ENCODE measurements at regions not wholly inside any gene's neighbourhood (a gene's known extent, or its start where the extent isn't known, plus 50 kb on each side); places are given as distances from the start of the nearest gene placed in this dataset.

DNA sequence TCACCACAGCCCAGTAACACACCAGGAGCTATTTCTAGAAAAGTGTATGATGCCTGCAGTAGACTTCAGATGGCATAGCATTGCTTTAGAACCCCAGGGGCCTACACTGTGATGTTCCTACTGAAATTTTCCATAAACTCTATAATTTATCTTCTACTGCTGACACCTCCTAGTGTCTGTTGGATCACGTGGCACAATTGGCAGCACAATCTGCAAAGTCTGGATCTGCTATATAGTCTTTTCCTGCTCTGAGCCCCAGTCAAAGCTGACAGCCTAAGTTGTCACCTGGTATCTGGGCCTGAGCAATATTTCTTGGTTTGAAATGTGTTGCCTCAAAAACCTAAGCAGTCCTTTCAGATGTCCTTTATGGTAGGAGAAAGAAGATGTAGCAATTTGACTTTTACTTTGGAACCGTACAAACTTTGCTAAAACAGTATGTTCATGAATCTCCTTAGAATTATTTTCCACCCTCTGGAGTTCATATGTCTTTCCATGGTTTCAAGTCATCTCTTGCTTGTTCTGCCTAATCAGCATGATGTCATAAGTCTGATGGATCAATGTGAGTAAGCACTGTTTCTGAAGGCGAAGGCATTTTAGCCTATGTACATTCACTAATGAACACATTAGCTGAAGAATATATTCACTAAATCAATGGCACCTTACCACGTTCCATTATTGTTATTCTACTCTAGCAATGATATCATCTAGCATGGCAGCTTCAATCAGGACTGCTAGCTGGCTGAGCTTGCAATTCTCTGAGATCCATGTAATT, 536.5 kb upstream of the NBEA start:
- Mint-ChIP-seq H3K4me3 (no peak overlapping the region), H3K9me3 (peaks cover 6 to 22% of the 10 kb centered on the region in 2 donors), H3K27me3 (no peaks in the 10 kb centered on the region), H3K4me1 (ENCODE audit: low read depth in 2 of 2) (no peaks in the 10 kb centered on the region), H3K36me3 (ENCODE audit: insufficient read depth) (no peaks in the 10 kb centered on the region), H3K27ac (no peak overlapping the region)
- DNase-seq (no peak), ATAC-seq (replicated peaks) (no peak)

GRCh38 chr13:34408640-34409039, 533.4 kb upstream of the NBEA start:
- Mint-ChIP-seq H3K9me3 (peaks cover 6 to 35% of the 10 kb centered on the region in 2 donors), H3K36me3 (ENCODE audit: insufficient read depth) (no peaks in the 10 kb centered on the region), H3K27ac (no peak overlapping the region), H3K4me3 (no peak overlapping the region), H3K4me1 (ENCODE audit: low read depth in 2 of 2) (no peaks in the 10 kb centered on the region), H3K27me3 (no peaks in the 10 kb centered on the region)
- no peak for DNase-seq
- ATAC-seq (replicated peaks) = no peak

- no peaks in the 10 kb centered on the region for H3K36me3 Mint-ChIP-seq (ENCODE audit: insufficient read depth)
- H3K4me1 Mint-ChIP-seq (ENCODE audit: low read depth in 2 of 2) = no peaks in the 10 kb centered on the region
- H3K9me3 Mint-ChIP-seq = peaks cover 9 to 36% of the 10 kb centered on the region in 2 donors
- ATAC-seq (replicated peaks) (no peak), DNase-seq (no peak)
- no peak overlapping the region for H3K27ac Mint-ChIP-seq
- no peaks in the 10 kb centered on the region for H3K27me3 Mint-ChIP-seq
- no peak overlapping the region for H3K4me3 Mint-ChIP-seq
These were observed 532.4 kb upstream of the NBEA start for GRCh38 chr13:34409496-34410182.

- no peak for DNase-seq
- Mint-ChIP-seq H3K27me3 (no peaks in the 10 kb centered on the region), H3K36me3 (ENCODE audit: insufficient read depth) (no peaks in the 10 kb centered on the region), H3K27ac (no peak overlapping the region), H3K9me3 (peaks cover 11 to 36% of the 10 kb centered on the region in 2 donors), H3K4me3 (no peak overlapping the region), H3K4me1 (ENCODE audit: low read depth in 2 of 2) (no peaks in the 10 kb centered on the region)
- no peak for ATAC-seq (replicated peaks)
These were observed 531.4 kb upstream of the NBEA start for GRCh38 chr13:34410678-34411077.

DNA sequence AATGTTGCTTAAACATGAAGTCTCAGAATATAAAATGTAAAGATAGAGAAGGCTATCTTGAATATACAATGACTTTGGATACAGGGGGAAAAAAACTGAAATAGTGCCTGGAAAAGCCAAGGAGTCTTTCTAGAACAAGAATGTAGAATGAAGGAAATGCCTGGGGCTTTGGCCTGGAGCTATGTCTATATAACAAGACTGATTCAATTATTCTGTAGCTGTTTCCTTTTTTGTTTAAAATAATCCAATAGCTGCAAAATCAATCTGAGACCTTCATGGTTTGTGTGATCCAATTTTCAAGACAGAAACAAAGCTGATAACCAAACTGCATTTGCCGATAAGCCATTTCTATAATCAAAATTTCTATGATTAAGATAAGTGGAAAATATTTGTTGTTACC, 530.9 kb upstream of the NBEA start:
- peaks cover 11 to 41% of the 10 kb centered on the region in 2 donors for H3K9me3 Mint-ChIP-seq
- DNase-seq (no peak), ATAC-seq (replicated peaks) (no peak)
- H3K27ac Mint-ChIP-seq = no peak overlapping the region
- H3K36me3 Mint-ChIP-seq (ENCODE audit: insufficient read depth) = no peaks in the 10 kb centered on the region
- no peak overlapping the region for H3K4me3 Mint-ChIP-seq
- no peaks in the 10 kb centered on the region for H3K4me1 Mint-ChIP-seq (ENCODE audit: low read depth in 2 of 2)
- no peaks in the 10 kb centered on the region for H3K27me3 Mint-ChIP-seq

DNA sequence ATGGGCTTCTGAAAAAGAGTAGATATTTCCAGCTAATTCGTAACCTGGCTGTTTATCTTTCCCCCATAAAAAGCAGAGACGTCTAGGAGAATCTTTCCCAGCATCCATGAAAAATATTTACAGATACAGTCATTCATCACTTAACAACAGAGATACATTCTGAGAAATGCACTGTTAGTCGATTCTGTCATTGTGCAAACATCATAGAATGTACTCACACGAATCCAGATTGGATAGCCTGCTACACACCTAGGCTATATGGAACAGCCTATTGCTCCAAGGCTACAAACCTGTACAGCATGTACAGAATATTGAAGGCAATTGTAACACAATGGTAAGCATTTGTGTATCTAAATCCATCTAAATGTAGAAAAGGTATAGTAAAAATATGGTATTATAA, 530.2 kb upstream of the NBEA start:
- no peaks in the 10 kb centered on the region for H3K4me1 Mint-ChIP-seq (ENCODE audit: low read depth in 2 of 2)
- H3K27ac Mint-ChIP-seq = no peak overlapping the region
- H3K9me3 Mint-ChIP-seq = peaks cover 11 to 42% of the 10 kb centered on the region in 2 donors
- ATAC-seq (replicated peaks) (no peak), DNase-seq (no peak)
- no peaks in the 10 kb centered on the region for H3K36me3 Mint-ChIP-seq (ENCODE audit: insufficient read depth)
- no peak overlapping the region for H3K4me3 Mint-ChIP-seq
- no peaks in the 10 kb centered on the region for H3K27me3 Mint-ChIP-seq

GRCh38 chr13:34412295-34412694, 529.8 kb upstream of the NBEA start:
- ATAC-seq (replicated peaks) (no peak), DNase-seq (no peak)
- H3K36me3 Mint-ChIP-seq (ENCODE audit: insufficient read depth) = no peaks in the 10 kb centered on the region
- no peaks in the 10 kb centered on the region for H3K4me1 Mint-ChIP-seq (ENCODE audit: low read depth in 2 of 2)
- H3K27ac Mint-ChIP-seq = no peak overlapping the region
- no peaks in the 10 kb centered on the region for H3K27me3 Mint-ChIP-seq
- H3K9me3 Mint-ChIP-seq = peaks cover 10 to 40% of the 10 kb centered on the region in 2 donors
- no peak overlapping the region for H3K4me3 Mint-ChIP-seq

- DNase-seq (no peak), ATAC-seq (replicated peaks) (no peak)
- Mint-ChIP-seq H3K4me3 (no peak overlapping the region), H3K36me3 (ENCODE audit: insufficient read depth) (no peaks in the 10 kb centered on the region), H3K4me1 (ENCODE audit: low read depth in 2 of 2) (no peaks in the 10 kb centered on the region), H3K27me3 (no peaks in the 10 kb centered on the region), H3K9me3 (peaks cover 7 to 34% of the 10 kb centered on the region in 2 donors), H3K27ac (no peak overlapping the region)
These were observed 529.2 kb upstream of the NBEA start for GRCh38 chr13:34412817-34413375.

GRCh38 chr13:34413538-34414210, 528.4 kb upstream of the NBEA start:
- Mint-ChIP-seq H3K27me3 (no peaks in the 10 kb centered on the region), H3K9me3 (peaks cover 6 to 33% of the 10 kb centered on the region in 2 donors), H3K4me3 (no peak overlapping the region), H3K27ac (no peak overlapping the region), H3K36me3 (ENCODE audit: insufficient read depth) (no peaks in the 10 kb centered on the region), H3K4me1 (ENCODE audit: low read depth in 2 of 2) (no peaks in the 10 kb centered on the region)
- ATAC-seq (replicated peaks) = no peak
- DNase-seq = no peak

DNA sequence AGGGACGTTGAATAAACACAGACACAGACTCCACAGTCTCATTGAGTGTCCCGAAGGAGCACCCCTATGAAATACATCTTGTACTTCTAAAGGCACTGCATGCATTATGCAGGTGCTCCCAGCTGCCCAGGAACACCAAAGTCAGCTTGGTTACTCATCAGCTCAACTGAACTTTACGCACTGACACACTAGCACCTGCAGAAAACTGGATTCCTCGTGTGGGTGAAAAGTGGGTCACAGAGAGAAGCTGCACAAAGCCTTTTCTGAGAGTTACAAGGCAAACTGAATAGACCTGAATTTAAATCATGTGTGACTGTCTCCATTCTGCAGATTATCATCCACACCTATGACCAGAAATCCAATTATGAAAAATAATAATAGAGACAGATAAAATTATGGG, 527.5 kb upstream of the NBEA start:
- no peak for ATAC-seq (replicated peaks)

GRCh38 chr13:34416971-34417380, 525.1 kb upstream of the NBEA start:
- no peaks in the 10 kb centered on the region for H3K27me3 Mint-ChIP-seq
- H3K4me1 Mint-ChIP-seq (ENCODE audit: low read depth in 2 of 2) = no peaks in the 10 kb centered on the region
- H3K4me3 Mint-ChIP-seq = no peak overlapping the region
- no peak overlapping the region for H3K27ac Mint-ChIP-seq
- no peaks in the 10 kb centered on the region for H3K36me3 Mint-ChIP-seq (ENCODE audit: insufficient read depth)
- DNase-seq (no peak), ATAC-seq (replicated peaks) (no peak)
- H3K9me3 Mint-ChIP-seq = peaks cover 4 to 33% of the 10 kb centered on the region in 2 donors

More for the DNA sequence above, 527.5 kb upstream of the NBEA start:
- no peak for DNase-seq
- H3K36me3 Mint-ChIP-seq (ENCODE audit: insufficient read depth) = no peaks in the 10 kb centered on the region
- H3K4me1 Mint-ChIP-seq (ENCODE audit: low read depth in 2 of 2) = no peaks in the 10 kb centered on the region
- no peaks in the 10 kb centered on the region for H3K27me3 Mint-ChIP-seq
- no peak overlapping the region for H3K4me3 Mint-ChIP-seq
- H3K27ac Mint-ChIP-seq = no peak overlapping the region
- peaks cover 6 to 33% of the 10 kb centered on the region in 2 donors for H3K9me3 Mint-ChIP-seq

DNA sequence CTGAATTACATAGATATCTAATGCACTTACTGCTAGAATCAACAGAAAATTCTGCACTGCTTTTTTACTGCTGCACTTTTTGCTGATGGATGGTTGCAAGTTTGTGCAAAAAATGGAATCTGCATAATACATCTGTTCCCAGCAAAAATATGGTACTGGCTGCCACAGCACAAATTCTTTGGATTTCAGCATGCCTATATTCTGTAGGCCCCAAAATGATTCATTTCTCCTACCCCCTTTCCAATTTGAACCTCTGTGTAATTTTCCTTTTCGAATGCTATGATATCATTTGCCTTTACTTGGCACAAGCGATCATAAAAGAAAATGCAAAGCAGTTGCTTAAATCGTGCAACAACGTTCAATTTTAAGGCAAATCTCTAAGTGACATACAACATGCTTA, 524.2 kb upstream of the NBEA start:
- no peak for ATAC-seq (replicated peaks)
- no peaks in the 10 kb centered on the region for H3K36me3 Mint-ChIP-seq (ENCODE audit: insufficient read depth)
- no peak for DNase-seq
- H3K4me3 Mint-ChIP-seq = no peak overlapping the region
- H3K9me3 Mint-ChIP-seq = peaks cover 4 to 28% of the 10 kb centered on the region in 2 donors
- H3K27ac Mint-ChIP-seq = no peak overlapping the region
- H3K27me3 Mint-ChIP-seq = no peaks in the 10 kb centered on the region
- no peaks in the 10 kb centered on the region for H3K4me1 Mint-ChIP-seq (ENCODE audit: low read depth in 2 of 2)

DNA sequence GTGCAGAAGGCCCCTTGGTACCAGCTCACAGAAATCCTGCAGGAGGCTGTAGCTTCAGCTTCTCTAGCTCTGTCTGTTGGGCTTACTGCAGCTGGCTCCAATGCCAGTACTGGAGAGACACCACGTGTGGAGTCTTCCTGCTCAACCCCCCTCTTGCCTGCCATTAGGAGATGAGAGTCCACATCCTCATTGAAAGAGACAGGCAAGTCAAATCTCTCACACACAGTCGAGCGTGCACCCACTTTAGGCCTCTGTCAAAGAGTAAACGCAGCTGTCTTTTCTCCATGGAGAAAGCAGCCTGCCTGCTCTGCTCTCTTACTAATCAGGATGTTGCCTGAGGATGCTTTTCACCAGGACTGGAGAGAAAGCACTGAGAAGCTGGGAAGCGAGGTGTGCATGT, 523.0 kb upstream of the NBEA start:
- DNase-seq (no peak), ATAC-seq (replicated peaks) (no peak)
- H3K4me1 Mint-ChIP-seq (ENCODE audit: low read depth in 2 of 2) = no peaks in the 10 kb centered on the region
- peaks cover 7 to 24% of the 10 kb centered on the region in 2 donors for H3K9me3 Mint-ChIP-seq
- H3K27me3 Mint-ChIP-seq = no peaks in the 10 kb centered on the region
- no peaks in the 10 kb centered on the region for H3K36me3 Mint-ChIP-seq (ENCODE audit: insufficient read depth)
- no peak overlapping the region for H3K4me3 Mint-ChIP-seq
- no peak overlapping the region for H3K27ac Mint-ChIP-seq

Data from effector memory CD8-positive, alpha-beta T cell (primary cell).